ENCODE measurements at regions not wholly inside any gene's neighbourhood (a gene's known extent, or its start where the extent isn't known, plus 50 kb on each side); places are given as distances from the start of the nearest gene placed in this dataset.

- DNase-seq (ENCODE audit: low read depth in 3 of 3), result no peak
Measured at GRCh38 chr18:2030647-2031046, 540.7 kb downstream of the METTL4 start.

GRCh38 chr18:2032036-2032435 lies 539.3 kb downstream of the METTL4 start:
- DNase-seq (ENCODE audit: low read depth in 3 of 3), result no peak

GRCh38 chr18:2035056-2035455 lies 536.2 kb downstream of the METTL4 start:
- no peak for DNase-seq (ENCODE audit: low read depth in 3 of 3)

GRCh38 chr18:2036086-2036485 lies 535.2 kb downstream of the METTL4 start:
- DNase-seq (ENCODE audit: low read depth in 3 of 3), result no peak

GRCh38 chr18:2040279-2040678 lies 531.0 kb downstream of the METTL4 start:
- DNase-seq (ENCODE audit: low read depth in 3 of 3), result no peak

GRCh38 chr18:2049986-2050385 lies 521.3 kb downstream of the METTL4 start:
- DNase-seq (ENCODE audit: low read depth in 3 of 3), result no peak

- no peak for DNase-seq (ENCODE audit: low read depth in 3 of 3)
Measured at GRCh38 chr18:2050702-2051201, 520.6 kb downstream of the METTL4 start.

- DNase-seq (ENCODE audit: low read depth in 3 of 3), result no peak
Measured at GRCh38 chr18:2053490-2054089, 517.7 kb downstream of the METTL4 start.

- DNase-seq (ENCODE audit: low read depth in 3 of 3), result no peak
Measured at GRCh38 chr18:2059336-2059735, 512.0 kb downstream of the METTL4 start.

GRCh38 chr18:2060086-2060485 lies 511.2 kb downstream of the METTL4 start:
- DNase-seq (ENCODE audit: low read depth in 3 of 3), result no peak

- no peak for DNase-seq (ENCODE audit: low read depth in 3 of 3)
Measured at GRCh38 chr18:2070631-2071030, 500.7 kb downstream of the METTL4 start.

- no peak for DNase-seq (ENCODE audit: low read depth in 3 of 3)
Measured at GRCh38 chr18:2075499-2075898, 495.8 kb downstream of the METTL4 start.

GRCh38 chr18:2082676-2083075 lies 488.6 kb downstream of the METTL4 start:
- no peak for DNase-seq (ENCODE audit: low read depth in 3 of 3)

GRCh38 chr18:2083691-2084090 lies 487.6 kb downstream of the METTL4 start:
- no peak for DNase-seq (ENCODE audit: low read depth in 3 of 3)

GRCh38 chr18:2086439-2086838 lies 484.9 kb downstream of the METTL4 start:
- no peak for DNase-seq (ENCODE audit: low read depth in 3 of 3)

GRCh38 chr18:2087877-2088673 lies 483.2 kb downstream of the METTL4 start:
- DNase-seq (ENCODE audit: low read depth in 3 of 3), result no peak

GRCh38 chr18:2089396-2089795 lies 481.9 kb downstream of the METTL4 start:
- no peak for DNase-seq (ENCODE audit: low read depth in 3 of 3)

- no peak for DNase-seq (ENCODE audit: low read depth in 3 of 3)
Measured at GRCh38 chr18:2091937-2092336, 479.4 kb downstream of the METTL4 start.

GRCh38 chr18:2096551-2096950 lies 474.8 kb downstream of the METTL4 start:
- DNase-seq (ENCODE audit: low read depth in 3 of 3), result no peak

GRCh38 chr18:2100694-2101213 lies 470.6 kb downstream of the METTL4 start:
- DNase-seq (ENCODE audit: low read depth in 3 of 3), result no peak

- DNase-seq (ENCODE audit: low read depth in 3 of 3), result no peak
Measured at GRCh38 chr18:2102022-2102421, 469.3 kb downstream of the METTL4 start.

- DNase-seq (ENCODE audit: low read depth in 3 of 3), result no peak
Measured at GRCh38 chr18:2103299-2103698, 468.0 kb downstream of the METTL4 start.

All from stimulated activated CD4-positive, alpha-beta T cell treated with anti-CD3 and anti-CD28 coated beads, TNF-alpha, amount 100 ng/mL, for 4 hours (primary cell).